CD14-positive monocyte (primary cell): ENCODE measurements at regions not wholly inside any gene's neighbourhood (a gene's known extent, or its start where the extent isn't known, plus 50 kb on each side); places are given as distances from the start of the nearest gene placed in this dataset.

Experiments
- DNase-seq, 3 donors: peaks; one replicate each; pipeline ENCODE4 v3.0.0-alpha.2; 2011 to 2022
- H2AFZ ChIP-seq: 2 replicates; pipeline ENCODE4 v1.6.0; 2012; ENCODE audit warnings: mild to moderate bottlenecking, low read depth, low read length, inconsistent platforms; ENCODE audit not compliant: insufficient read depth, poor library complexity, severe bottlenecking
- H3K27ac ChIP-seq, 2 donors: 1 replicate in 1 of 2; 2 replicates in 1 of 2; pipeline ENCODE4 v1.5.1; 2012 to 2013; ENCODE audit warnings: low read length in 2 of 2, control low read depth in 1 of 2, inconsistent platforms in 1 of 2, low read depth in 1 of 2, mild to moderate bottlenecking in 1 of 2
- H3K27me3 ChIP-seq, 2 donors: one replicate each; pipeline versions ENCODE4 v1.6.0 to v1.6.1; 2011 to 2013; ENCODE audit warnings: low read length in 2 of 2; ENCODE audit not compliant: control insufficient read depth in 2 of 2, insufficient read depth in 2 of 2
- H3K36me3 ChIP-seq, 2 donors: replicated peaks in 1 of 2; 1 replicate in 1 of 2; 2 replicates in 1 of 2; pipeline versions ENCODE4 v1.5.1 to v1.6.1; 2012 to 2013; ENCODE audit warnings: low read length in 2 of 2, control low read depth in 1 of 2, inconsistent platforms in 1 of 2, mild to moderate bottlenecking in 1 of 2; ENCODE audit not compliant: insufficient read depth in 2 of 2, control insufficient read depth in 1 of 2
- H3K4me1 ChIP-seq, 2 donors: 1 replicate in 1 of 2; 2 replicates in 1 of 2; pipeline versions ENCODE4 v1.5.1 to v1.6.1; 2012 to 2013; ENCODE audit warnings: low read length in 2 of 2, control low read depth in 1 of 2, inconsistent platforms in 1 of 2, mild to moderate bottlenecking in 1 of 2, moderate library complexity in 1 of 2; ENCODE audit not compliant: insufficient read depth in 2 of 2, control insufficient read depth in 1 of 2
- H3K4me2 ChIP-seq: replicated peaks from 2 replicates; pipeline ENCODE3; 2012; ENCODE audit warnings: low read length, moderate library complexity, mild to moderate bottlenecking; ENCODE audit not compliant: poor library complexity, severe bottlenecking; ENCODE audit errors: extremely low read depth
- H3K4me3 ChIP-seq, 3 experiments: fragments of 200-600 bp in 1 of 3; sonication (generic) in 1 of 3; replicated peaks in 1 of 3; 1 replicate in 2 of 3; 2 replicates in 1 of 3; pipeline ENCODE4 v1.5.1; 2011 to 2013; ENCODE audit warnings: low read length in 3 of 3, mild to moderate bottlenecking in 3 of 3, control low read depth in 2 of 3, low read depth in 2 of 3, inconsistent platforms in 1 of 3, moderate library complexity in 1 of 3
- H3K79me2 ChIP-seq: 2 replicates; pipeline ENCODE4 v1.6.0; 2012; ENCODE audit warnings: mild to moderate bottlenecking, control low read depth, inconsistent platforms, low read length, moderate library complexity; ENCODE audit not compliant: insufficient read depth
- H3K9ac ChIP-seq: 2 replicates; pipeline ENCODE4 v1.6.0; 2017; ENCODE audit warnings: low read length, mild to moderate bottlenecking; ENCODE audit not compliant: insufficient read depth, poor library complexity, severe bottlenecking
- H3K9me3 ChIP-seq, 2 donors: replicated peaks in 1 of 2; 1 replicate in 1 of 2; 2 replicates in 1 of 2; pipeline versions ENCODE4 v1.5.1 to v1.6.1; 2012 to 2013; ENCODE audit warnings: low read length in 2 of 2, control low read depth in 1 of 2; ENCODE audit not compliant: control insufficient read depth in 1 of 2, insufficient read depth in 1 of 2
- H4K20me1 ChIP-seq: 2 replicates; pipeline ENCODE4 v1.6.0; 2012; ENCODE audit warnings: mild to moderate bottlenecking, low read length, control low read depth, moderate library complexity; ENCODE audit not compliant: insufficient read depth
- H3K27ac Mint-ChIP-seq, 7 donors: one replicate each; pipeline ENCODE4 v1.8.0; 2020; ENCODE audit warnings: mild to moderate bottlenecking in 7 of 7, mixed read lengths in 7 of 7, moderate library complexity in 6 of 7, inconsistent platforms in 2 of 7
- H3K27me3 Mint-ChIP-seq, 3 donors: one replicate each; pipeline ENCODE4 v1.8.0; 2021 to 2022; ENCODE audit warnings: low read depth in 3 of 3, mild to moderate bottlenecking in 3 of 3, mixed read lengths in 3 of 3, moderate library complexity in 3 of 3, inconsistent platforms in 1 of 3
- H3K36me3 Mint-ChIP-seq, 2 donors: one replicate each; pipeline ENCODE4 v1.8.0; 2020; ENCODE audit warnings: mixed read lengths in 2 of 2, inconsistent platforms in 1 of 2, mild to moderate bottlenecking in 1 of 2
- H3K4me1 Mint-ChIP-seq: one replicate; pipeline ENCODE4 v1.8.0; 2020; ENCODE audit warnings: mild to moderate bottlenecking, mixed read lengths
- H3K4me3 Mint-ChIP-seq, 2 donors: one replicate each; pipeline ENCODE4 v1.8.0; 2020; ENCODE audit warnings: mild to moderate bottlenecking in 2 of 2, mixed read lengths in 2 of 2, moderate library complexity in 1 of 2
- H3K9me3 Mint-ChIP-seq, 7 donors: one replicate each; pipeline ENCODE4 v1.8.0; 2020 to 2022; ENCODE audit warnings: mixed read lengths in 7 of 7, mild to moderate bottlenecking in 6 of 7, moderate library complexity in 6 of 7, inconsistent platforms in 2 of 7
- WGBS: methylation state at CpG from one replicate; pipeline ENCODE4 v1.1.5; 2013; ENCODE audit warnings: missing lambda C conversion rate; ENCODE audit not compliant: insufficient coverage; 5-methylcytosine and 5-hydroxymethylcytosine counted together
- intact Hi-C, 2 donors: fragments of 100-400 bp; cut with micrococcal nuclease; formaldehyde crosslinking; loops; one replicate each; pipeline versions ENCODE4 v1.15.0 to v1.15.1; 2023
- TF ChIP-seq, protein P1 (sequence below): fragments of 200-600 bp; IDR thresholded peaks from one replicate; pipeline ENCODE4 v1.8.0; 2022; ENCODE audit warnings: antibody characterized with exemption, mild to moderate bottlenecking

DNA sequence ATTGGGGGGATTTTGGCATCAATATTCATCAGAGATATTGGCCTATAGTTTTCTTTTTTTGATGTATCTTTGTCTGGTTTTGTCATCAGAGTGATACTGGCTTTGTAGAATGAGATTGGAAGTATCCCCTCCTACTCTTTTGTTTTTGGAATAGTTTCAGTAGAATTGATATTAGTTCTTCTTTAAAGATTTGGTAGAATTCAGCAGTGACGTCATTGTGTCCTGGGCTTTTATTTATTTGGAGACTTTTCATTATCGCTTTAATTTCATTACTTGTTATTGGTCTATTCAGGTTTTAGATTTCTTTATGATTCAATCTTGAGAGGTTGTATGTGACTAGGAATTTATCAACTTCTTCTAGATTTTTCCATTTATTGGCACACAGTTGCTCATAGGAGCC, 825.5 kb upstream of the NXPH2 start:
- Histone ChIP-seq H3K27me3 (no peaks in the 10 kb centered on the region), H3K27ac (no peak overlapping the region), H3K4me1 (no peaks in the 10 kb centered on the region), H2AFZ (no peak overlapping the region), H3K4me2 (no peak overlapping the region), H3K9me3 (peaks cover 17% of the 10 kb centered on the region in 2 donors), H3K9ac (no peak overlapping the region), H3K79me2 (no peaks in the 10 kb centered on the region), H3K36me3 (no peaks in the 10 kb centered on the region), H3K4me3 (no peak overlapping the region), H4K20me1 (no peaks in the 10 kb centered on the region)
- 100% methylated on average over 1 of the region's 2 CpGs for WGBS
- intact Hi-C loops = no loop called here
- TF ChIP-seq, protein P1, sequence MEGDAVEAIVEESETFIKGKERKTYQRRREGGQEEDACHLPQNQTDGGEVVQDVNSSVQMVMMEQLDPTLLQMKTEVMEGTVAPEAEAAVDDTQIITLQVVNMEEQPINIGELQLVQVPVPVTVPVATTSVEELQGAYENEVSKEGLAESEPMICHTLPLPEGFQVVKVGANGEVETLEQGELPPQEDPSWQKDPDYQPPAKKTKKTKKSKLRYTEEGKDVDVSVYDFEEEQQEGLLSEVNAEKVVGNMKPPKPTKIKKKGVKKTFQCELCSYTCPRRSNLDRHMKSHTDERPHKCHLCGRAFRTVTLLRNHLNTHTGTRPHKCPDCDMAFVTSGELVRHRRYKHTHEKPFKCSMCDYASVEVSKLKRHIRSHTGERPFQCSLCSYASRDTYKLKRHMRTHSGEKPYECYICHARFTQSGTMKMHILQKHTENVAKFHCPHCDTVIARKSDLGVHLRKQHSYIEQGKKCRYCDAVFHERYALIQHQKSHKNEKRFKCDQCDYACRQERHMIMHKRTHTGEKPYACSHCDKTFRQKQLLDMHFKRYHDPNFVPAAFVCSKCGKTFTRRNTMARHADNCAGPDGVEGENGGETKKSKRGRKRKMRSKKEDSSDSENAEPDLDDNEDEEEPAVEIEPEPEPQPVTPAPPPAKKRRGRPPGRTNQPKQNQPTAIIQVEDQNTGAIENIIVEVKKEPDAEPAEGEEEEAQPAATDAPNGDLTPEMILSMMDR = no peak
- H3K36me3 Mint-ChIP-seq = no peaks in the 10 kb centered on the region
- H3K4me3 Mint-ChIP-seq = no peak overlapping the region
- H3K9me3 Mint-ChIP-seq = peaks cover 0 to 10% (median 8%) of the 10 kb centered on the region in 7 donors
- no peak for DNase-seq
- no peak overlapping the region for H3K27ac Mint-ChIP-seq
- H3K4me1 Mint-ChIP-seq = no peaks in the 10 kb centered on the region
- H3K27me3 Mint-ChIP-seq = no peaks in the 10 kb centered on the region

DNA sequence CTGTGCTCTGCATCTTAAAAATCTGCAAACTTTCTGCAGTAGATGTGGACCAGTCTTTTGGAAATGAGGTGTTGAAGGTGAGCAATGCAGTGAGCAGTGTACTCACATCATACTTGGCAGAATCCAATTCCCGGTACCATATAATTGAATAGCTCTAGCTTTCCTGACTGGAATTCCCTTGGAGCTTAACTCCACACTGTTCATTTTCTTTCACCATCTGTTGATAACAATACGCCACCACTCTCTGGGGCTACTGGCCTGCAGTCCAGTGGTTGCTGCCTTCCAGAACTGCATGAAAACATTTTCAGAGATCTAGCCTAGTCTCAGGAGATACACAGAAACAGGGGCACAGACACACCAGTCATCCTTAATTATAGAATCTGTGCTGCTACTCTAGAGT, 820.0 kb upstream of the NXPH2 start:
- Histone ChIP-seq H3K9me3 (no peaks in the 10 kb centered on the region), H3K79me2 (no peaks in the 10 kb centered on the region), H3K4me2 (no peak overlapping the region), H3K4me1 (no peaks in the 10 kb centered on the region), H3K9ac (no peak overlapping the region), H3K27ac (no peak overlapping the region), H3K27me3 (no peaks in the 10 kb centered on the region), H4K20me1 (no peaks in the 10 kb centered on the region), H2AFZ (no peak overlapping the region), H3K36me3 (no peaks in the 10 kb centered on the region), H3K4me3 (no peak overlapping the region)
- DNase-seq = no peak
- intact Hi-C loops = no loop called here
- H3K4me3 Mint-ChIP-seq = no peak overlapping the region
- H3K4me1 Mint-ChIP-seq = no peaks in the 10 kb centered on the region
- TF ChIP-seq, protein P1 = no peak
- 42% methylated on average over 2 of the region's 2 CpGs for WGBS
- no peak overlapping the region for H3K27ac Mint-ChIP-seq
- H3K9me3 Mint-ChIP-seq = peaks cover 0 to 3% (median 1%) of the 10 kb centered on the region in 7 donors
- no peaks in the 10 kb centered on the region for H3K27me3 Mint-ChIP-seq
- no peaks in the 10 kb centered on the region for H3K36me3 Mint-ChIP-seq
